HG02678 (cell line): ENCODE measurements at regions not wholly inside any gene's neighbourhood (a gene's known extent, or its start where the extent isn't known, plus 50 kb on each side); places are given as distances from the start of the nearest gene placed in this dataset.

Experiments used
- ATAC-seq: cut with Tn5 transposase; IDR thresholded peaks from one replicate; pipeline ENCODE4 v1.9.1; 2021; ENCODE audit warnings: mild to moderate bottlenecking, moderate library complexity; ENCODE audit not compliant: unreplicated experiment

DNA sequence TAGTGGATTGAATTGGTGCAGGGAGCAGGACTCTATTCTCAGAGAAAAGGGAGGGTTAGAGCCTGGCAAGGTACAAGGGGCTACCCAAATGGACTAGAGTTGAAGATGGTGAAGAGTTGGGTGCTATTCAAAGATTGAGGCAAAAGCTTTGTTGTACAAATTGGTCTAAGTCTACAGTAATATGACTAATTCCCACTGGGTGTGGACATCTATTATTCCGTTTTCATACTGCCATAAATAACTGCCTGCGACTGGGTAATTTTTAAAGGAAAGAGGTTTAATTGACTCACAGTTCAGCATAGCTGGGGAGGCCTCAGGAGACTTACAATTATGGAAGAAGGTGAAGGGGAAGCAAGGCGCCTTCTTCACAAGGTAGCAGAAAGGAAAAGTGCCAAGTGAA is 266.3 kb downstream of the TPBG start:
- ATAC-seq = no peak

DNA sequence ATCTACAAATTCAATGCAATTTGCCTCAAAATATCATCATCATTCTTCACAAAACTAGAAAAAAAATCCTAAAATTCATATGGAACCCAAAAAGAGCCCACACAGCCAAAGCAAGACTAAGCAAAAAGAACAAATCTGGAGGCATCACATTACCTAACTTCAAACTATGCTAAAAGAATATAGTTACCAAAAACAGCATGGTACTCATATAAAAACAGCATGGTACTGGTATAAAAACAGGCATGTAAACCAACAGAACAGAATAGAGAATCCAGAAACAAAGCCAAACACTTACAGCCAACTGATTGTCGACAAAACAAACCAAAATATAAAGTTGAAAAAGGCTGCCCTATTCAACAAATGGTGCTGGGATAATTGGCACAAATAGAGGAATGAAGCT is 278.1 kb downstream of the TPBG start:
- no peak for ATAC-seq

GRCh38 chr6:82645536-82646230 is 282.1 kb downstream of the TPBG start:
- ATAC-seq = no peak

DNA sequence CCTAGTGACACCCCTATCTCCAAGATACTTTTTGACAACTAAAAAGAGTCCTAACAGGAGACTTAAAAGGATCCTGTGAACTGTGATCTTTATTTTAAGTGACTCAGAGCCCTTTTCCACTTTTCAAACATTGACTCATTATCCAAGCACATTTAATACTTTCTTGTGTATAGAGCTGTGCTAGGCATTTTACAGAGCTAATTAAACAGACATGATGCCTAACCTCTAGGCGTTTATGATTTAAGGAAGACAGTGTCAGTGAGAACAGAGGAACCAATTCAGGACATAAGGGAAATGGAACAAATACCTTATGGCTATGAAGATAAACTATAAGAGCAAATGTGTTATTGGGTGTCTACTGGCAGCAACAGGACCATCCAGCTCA is 282.6 kb downstream of the TPBG start:
- ATAC-seq = no peak

GRCh38 chr6:82651845-82652335 is 288.3 kb downstream of the TPBG start:
- no peak for ATAC-seq

- ATAC-seq = no peak
Observed at GRCh38 chr6:82679232-82679631, 315.6 kb downstream of the TPBG start.

DNA sequence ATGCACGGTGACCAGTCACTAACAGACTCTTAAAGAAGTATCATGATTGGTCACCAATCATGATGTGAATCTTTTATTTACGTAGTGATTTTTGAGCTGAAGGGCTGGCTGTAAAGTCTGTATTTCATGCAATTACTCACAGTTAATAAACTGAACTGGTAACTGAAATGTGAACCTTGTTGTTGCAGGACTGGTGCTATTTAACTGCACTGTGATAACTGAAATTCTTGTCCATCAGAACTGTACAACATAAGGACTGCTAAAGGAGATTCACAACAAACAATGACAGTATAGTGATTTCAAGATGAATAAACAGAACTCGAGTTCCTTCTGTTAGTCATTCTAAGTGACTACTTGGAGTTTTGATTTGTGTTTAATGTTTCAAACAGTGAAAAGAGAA is 316.6 kb downstream of the TPBG start:
- ATAC-seq = no peak

DNA sequence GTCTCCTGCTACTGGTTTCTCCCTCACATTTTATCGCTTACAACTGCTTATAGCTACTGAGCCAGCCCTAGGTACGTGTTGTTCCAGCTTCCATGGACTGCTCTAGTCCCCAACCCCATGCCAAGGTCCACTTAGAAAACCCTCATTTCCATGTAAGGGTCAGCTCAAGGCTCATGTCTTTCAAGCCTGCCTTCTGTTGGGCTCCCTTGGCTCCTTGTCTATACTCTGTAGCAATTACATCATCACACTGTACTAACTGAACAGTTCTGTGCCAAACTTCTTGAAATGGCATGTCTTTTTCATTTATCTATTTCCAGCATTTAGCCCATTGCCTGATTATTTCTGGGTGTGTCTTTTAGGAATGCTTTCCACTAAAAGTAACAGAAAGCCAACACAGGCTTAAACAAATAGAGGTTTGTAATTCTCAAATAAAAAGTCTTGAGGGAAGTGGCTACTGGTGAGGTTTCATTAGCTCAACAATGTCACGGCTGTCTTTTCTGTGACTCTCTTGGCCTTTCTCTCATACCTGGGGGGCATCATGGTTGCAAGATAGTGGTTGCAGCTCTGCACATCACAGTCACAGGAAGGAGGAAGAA is 317.6 kb downstream of the TPBG start:
- no peak for ATAC-seq

- ATAC-seq = no peak
Observed at GRCh38 chr6:82686719-82687118, 323.1 kb downstream of the TPBG start.

- no peak for ATAC-seq
Observed at GRCh38 chr6:82687855-82688254, 324.2 kb downstream of the TPBG start.

GRCh38 chr6:82690283-82690682 is 326.7 kb downstream of the TPBG start:
- ATAC-seq = no peak

DNA sequence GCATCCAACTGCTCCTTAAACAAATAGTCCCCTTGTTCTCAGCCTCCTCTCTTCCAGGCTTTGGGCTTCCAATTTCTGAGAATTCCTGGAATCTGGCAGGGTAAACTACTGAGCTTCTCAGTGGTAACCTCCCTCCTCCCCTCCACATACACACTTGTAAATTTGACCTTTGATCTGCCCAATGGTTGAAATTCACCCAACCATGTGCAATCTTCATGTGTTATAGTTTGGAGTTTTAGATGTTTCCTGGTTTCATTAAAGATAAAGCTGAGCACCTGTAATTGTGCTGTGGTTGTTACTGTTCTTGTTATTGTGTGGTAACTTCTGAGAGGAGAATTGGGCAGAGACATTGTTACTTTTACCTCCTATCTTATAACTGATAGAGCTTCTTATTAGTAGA is 328.4 kb downstream of the TPBG start:
- no peak for ATAC-seq

- no peak for ATAC-seq
Observed at GRCh38 chr6:82693094-82693493, 329.5 kb downstream of the TPBG start.

- ATAC-seq = no peak
Observed at GRCh38 chr6:82701341-82701740, 337.7 kb downstream of the TPBG start.

DNA sequence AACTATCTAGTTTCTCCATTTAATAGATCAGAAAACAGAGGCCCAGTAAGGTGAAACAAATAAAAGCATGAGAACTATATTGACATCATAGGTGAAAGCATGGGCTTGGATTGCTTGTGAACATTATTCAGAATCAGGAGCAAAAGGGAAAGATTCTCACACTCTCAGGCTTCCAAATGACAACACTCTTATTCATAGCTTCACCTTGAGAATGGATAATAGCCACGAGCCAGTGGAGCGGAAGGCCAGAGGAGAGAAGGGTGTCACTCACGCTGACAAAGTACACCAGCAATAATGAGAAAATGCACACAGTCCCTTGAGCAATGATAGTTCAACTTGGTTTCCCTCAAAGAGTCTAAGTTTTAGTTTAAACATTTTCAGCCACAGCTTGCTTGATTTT is 339.0 kb downstream of the TPBG start:
- ATAC-seq = no peak

- ATAC-seq = no peak
Observed at GRCh38 chr6:82703230-82703629, 339.6 kb downstream of the TPBG start.

DNA sequence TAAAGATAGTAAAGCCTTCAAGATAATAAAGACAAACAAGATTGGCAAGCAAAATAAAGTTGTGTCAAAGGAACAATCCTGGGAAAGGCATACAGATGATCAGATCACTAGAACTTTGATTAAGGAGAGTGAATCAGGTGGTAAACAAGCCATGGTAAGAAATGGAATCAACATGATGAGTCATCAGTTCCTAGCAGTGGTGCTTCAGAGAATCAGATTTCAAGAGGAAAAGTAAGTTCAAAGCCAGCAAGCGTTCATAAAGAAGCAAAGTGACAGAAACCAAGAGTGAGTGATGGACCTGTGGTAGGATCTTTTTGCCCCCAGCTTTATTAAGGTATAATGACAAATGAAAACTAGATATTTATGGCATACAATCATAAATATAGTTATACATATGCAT is 340.4 kb downstream of the TPBG start:
- no peak for ATAC-seq

GRCh38 chr6:82705579-82705978 is 342.0 kb downstream of the TPBG start:
- ATAC-seq = no peak

DNA sequence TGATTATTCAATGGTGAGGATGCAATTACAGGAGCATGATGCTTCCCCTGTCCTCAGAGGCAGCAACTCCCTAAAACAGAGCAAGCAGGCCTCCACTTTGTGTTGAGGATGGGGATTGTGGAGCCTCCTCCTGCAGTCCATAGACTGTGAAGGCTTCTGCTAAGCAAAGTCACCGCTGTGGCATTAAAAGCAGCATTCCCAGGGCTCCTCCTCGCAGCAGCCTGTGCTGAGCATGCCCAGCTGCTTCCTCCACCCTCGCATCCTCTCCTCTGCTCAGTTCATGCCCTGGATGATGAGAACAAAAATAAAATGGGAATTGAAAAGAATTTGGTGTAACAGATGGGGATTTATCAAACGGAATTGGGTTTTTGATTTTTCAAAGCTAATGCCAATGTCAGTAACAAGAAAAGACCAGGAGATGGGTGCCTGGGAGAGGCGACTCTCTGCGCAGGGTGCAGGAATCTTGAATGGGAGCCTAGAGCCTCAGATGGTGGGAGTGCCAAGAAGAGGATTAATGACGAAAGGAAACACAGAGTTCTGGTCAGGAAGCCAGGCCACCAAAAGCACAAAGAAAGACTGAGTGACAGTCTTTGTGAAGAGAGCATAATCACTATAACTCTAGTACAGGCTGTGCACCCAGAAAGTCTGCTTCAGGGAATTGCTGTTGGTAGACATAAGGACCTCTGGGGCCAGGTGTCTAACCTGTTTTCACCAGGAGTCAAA is 347.6 kb downstream of the TPBG start:
- no peak for ATAC-seq

DNA sequence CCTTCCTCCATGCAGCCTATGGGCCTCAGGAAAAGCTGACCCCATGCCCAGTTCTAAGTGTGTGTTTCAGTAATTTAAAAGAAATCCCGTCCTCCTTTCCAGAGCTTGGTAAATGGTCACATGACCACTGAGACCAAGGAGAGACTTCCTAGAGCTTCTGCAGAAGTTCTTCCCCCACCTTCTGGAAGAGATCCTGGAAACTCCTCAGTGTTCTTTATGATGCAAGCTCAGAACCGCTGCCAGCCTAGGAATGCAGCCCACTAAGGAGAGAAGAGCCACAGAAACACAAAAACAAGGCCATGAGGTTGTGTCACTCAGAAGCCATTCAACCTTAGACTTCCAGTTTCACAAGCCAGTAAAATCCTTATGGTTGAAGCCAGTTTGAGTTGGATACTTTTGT is 348.4 kb downstream of the TPBG start:
- ATAC-seq = no peak

DNA sequence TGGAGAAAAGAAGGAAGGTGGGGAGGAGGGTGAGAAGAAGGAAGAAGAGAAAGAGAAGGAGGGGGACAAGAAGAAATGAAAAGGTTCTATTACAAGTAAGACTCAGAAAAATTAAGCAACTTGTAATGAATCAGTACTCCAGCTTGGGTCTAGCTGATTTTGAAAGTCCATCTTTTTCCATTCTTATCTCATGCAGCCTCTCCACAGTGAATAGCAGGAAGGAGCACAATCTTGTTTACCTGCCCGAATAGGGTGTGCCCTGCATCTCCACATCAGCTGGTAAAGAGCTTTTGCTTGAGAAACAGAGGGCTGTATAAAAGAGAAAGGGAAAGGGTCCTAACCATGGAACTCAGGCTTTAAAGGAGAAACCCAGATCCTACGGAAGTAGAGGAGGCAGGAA is 348.8 kb downstream of the TPBG start:
- ATAC-seq = no peak

DNA sequence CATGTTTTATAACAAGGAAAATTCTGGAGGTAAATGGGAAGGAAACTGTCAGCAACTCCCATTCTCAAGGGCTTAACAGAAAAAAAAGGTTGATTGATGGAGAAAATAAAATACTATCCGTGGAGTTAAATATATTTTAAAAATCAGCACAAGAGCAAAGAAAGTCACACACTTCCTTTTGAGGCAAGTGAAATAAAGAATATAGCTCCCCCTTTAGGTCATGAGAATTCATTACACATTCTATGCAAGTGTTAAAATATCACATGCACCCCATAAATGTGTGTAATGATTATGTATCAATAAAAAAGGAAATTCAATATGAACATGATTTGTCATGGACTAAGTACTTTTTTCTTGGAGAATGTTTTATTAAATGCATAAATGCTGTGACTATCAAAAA is 349.2 kb downstream of the TPBG start:
- no peak for ATAC-seq
